Thyroid gland (tissue), 4 donors: ENCODE measurements at regions not wholly inside any gene's neighbourhood (a gene's known extent, or its start where the extent isn't known, plus 50 kb on each side); places are given as distances from the start of the nearest gene placed in this dataset.

Source experiments
- DNase-seq, 2 donors: peaks; one replicate each; pipeline ENCODE4 v3.0.0-alpha.2; 2019
- H3K27ac ChIP-seq, 3 donors: fragments of 200-600 bp; sonication (generic); 1 replicate in 2 of 3; 2 replicates in 1 of 3; pipeline ENCODE4 v1.5.1; 2016 to 2019; ENCODE audit warnings: mild to moderate bottlenecking in 1 of 3, moderate library complexity in 1 of 3
- H3K27me3 ChIP-seq: fragments of 200-600 bp; sonication (generic); one replicate; pipeline ENCODE4 v1.5.1; 2019
- H3K36me3 ChIP-seq, 2 donors: fragments of 200-600 bp; sonication (generic); one replicate each; pipeline ENCODE4 v1.5.1; 2016 to 2019
- H3K4me1 ChIP-seq, 2 donors: fragments of 200-600 bp; sonication (generic); one replicate each; pipeline ENCODE4 v1.5.1; 2017 to 2019
- H3K4me3 ChIP-seq, 3 donors: fragments of 200-600 bp; sonication (generic); replicated peaks in 1 of 3; 1 replicate in 2 of 3; 2 replicates in 1 of 3; pipeline ENCODE4 v1.5.1; 2016; ENCODE audit warnings: mild to moderate bottlenecking in 1 of 3
- H3K9me3 ChIP-seq: fragments of 200-600 bp; sonication (generic); one replicate; pipeline ENCODE4 v1.5.1; 2017
- POLR2A ChIP-seq, 2 donors: fragments of 450-650 bp; IDR thresholded peaks; one replicate each; pipeline ENCODE4 v1.6.1; 2017; ENCODE audit warnings: antibody characterized with exemption in 2 of 2, mild to moderate bottlenecking in 2 of 2, moderate library complexity in 1 of 2
- WGBS, 2 donors: methylation state at CpG; one replicate each; pipeline ENCODE4 v1.1.5; 2017; 5-methylcytosine and 5-hydroxymethylcytosine counted together
- intact Hi-C: fragments of 100-400 bp; cut with DNase I; formaldehyde crosslinking; loops from one replicate; pipeline ENCODE4 v1.15.1; 2023
- TF ChIP-seq, protein P1 (sequence below), 6 experiments: fragments of 200-600 bp in 3 of 6; fragments of 450-650 bp in 3 of 6; sonication (generic) in 3 of 6; IDR thresholded peaks; one replicate each; pipeline ENCODE4 v1.5.1; 2016 to 2019; ENCODE audit warnings: antibody characterized with exemption in 6 of 6, mild to moderate bottlenecking in 2 of 6, inconsistent platforms in 1 of 6, moderate library complexity in 1 of 6

DNA sequence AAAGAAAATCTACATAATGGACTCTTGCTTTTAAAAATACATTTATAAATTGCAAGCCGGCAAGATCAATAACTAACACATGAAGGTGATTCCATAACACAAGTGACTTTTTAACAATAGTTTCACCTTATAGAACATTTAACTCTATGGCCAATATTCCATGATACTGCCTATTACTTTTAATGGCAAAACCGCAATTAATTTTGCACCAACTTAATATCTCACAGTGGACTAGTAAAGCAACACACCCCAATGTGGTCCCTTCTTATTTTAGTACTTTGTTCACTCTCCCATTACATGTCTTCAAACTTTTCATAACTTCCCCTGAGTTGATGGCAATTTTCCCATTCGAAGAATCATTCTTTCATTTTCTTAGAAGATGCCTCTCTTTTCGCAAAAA lies 351.6 kb upstream of the F9 start:
- WGBS, 2 donors: 91 to 95% methylated on average over 4 of the region's 4 CpGs
- Histone ChIP-seq H3K27ac (no peak overlapping the region), H3K36me3 (no peaks in the 10 kb centered on the region), H3K4me1 (no peaks in the 10 kb centered on the region), H3K9me3 (no peaks in the 10 kb centered on the region), H3K27me3 (no peaks in the 10 kb centered on the region), H3K4me3 (no peak overlapping the region)
- no peak for TF ChIP-seq POLR2A (IDR thresholded peaks at IDR 0.05)
- TF ChIP-seq, protein P1, sequence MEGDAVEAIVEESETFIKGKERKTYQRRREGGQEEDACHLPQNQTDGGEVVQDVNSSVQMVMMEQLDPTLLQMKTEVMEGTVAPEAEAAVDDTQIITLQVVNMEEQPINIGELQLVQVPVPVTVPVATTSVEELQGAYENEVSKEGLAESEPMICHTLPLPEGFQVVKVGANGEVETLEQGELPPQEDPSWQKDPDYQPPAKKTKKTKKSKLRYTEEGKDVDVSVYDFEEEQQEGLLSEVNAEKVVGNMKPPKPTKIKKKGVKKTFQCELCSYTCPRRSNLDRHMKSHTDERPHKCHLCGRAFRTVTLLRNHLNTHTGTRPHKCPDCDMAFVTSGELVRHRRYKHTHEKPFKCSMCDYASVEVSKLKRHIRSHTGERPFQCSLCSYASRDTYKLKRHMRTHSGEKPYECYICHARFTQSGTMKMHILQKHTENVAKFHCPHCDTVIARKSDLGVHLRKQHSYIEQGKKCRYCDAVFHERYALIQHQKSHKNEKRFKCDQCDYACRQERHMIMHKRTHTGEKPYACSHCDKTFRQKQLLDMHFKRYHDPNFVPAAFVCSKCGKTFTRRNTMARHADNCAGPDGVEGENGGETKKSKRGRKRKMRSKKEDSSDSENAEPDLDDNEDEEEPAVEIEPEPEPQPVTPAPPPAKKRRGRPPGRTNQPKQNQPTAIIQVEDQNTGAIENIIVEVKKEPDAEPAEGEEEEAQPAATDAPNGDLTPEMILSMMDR (IDR thresholded peaks at IDR 0.05): no peak
- intact Hi-C loops: no loop called here
- DNase-seq: no peak

- DNase-seq: no peak
- Histone ChIP-seq H3K27ac (no peak overlapping the region), H3K36me3 (no peaks in the 10 kb centered on the region), H3K4me3 (no peak overlapping the region), H3K27me3 (no peaks in the 10 kb centered on the region), H3K4me1 (no peaks in the 10 kb centered on the region), H3K9me3 (no peaks in the 10 kb centered on the region)
- WGBS, 2 donors: 88% methylated on average over 1 of the region's 1 CpG
- intact Hi-C loops: no loop called here
- TF ChIP-seq, protein P1 (IDR thresholded peaks at IDR 0.05): no peak
- no peak for TF ChIP-seq POLR2A (IDR thresholded peaks at IDR 0.05)
These were observed 357.8 kb upstream of the F9 start for GRCh38 chrX:139172731-139173130.

DNA sequence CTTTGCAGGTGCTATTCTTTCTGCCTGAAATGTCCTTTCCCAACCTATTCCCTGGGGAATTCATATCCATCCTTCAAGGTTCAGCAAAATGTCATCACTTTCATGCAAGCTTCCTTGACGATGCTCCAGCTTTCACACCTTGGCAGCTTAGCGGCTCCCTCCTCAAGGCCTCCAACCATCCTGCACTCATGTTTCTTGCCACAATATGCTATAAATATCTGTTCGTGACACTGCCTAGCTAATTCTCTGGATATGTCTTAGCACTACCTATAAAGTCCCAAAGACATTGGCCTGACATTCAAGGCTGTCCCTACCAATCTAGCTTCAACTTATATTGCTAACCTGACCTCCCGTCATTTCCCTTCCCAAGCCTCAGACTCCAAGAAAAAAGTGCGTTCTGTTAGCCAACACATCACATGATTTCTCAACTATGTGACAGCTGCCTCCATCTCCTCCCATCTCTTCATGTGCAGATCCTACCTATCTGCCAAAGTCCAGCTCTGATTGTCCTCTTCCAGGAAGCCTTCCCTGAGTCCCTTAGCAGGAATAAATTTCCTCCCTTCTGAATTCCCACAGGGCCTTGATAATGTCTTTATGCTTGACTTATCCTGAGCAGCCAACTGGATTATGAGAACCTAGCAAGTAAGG lies 359.9 kb upstream of the F9 start:
- WGBS, 2 donors: 75 to 91% methylated on average over 5 of the region's 5 CpGs
- Histone ChIP-seq H3K4me3 (no peak overlapping the region), H3K27ac (no peak overlapping the region), H3K27me3 (no peaks in the 10 kb centered on the region), H3K4me1 (no peaks in the 10 kb centered on the region), H3K36me3 (no peaks in the 10 kb centered on the region), H3K9me3 (no peaks in the 10 kb centered on the region)
- intact Hi-C loops: no loop called here
- no peak for DNase-seq
- TF ChIP-seq, protein P1 (IDR thresholded peaks at IDR 0.05): no peak

DNA sequence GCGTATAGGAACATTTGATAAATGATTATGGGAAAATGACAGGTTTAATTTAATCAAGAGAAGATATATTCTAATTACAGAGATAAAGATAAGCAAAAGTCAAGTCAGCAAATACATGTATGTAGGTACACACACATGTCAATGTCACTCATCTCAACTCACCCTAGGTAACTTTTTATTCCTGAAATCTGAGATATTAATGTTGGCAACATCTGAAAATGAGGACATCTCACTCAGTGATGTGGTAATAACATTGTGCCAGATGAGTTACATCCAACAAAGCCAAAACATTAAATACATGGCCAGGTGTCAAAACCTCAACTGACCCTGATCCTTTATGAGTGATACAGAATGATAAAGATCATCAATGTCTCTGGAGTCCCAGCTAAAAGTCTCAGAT lies 363.3 kb upstream of the F9 start:
- Histone ChIP-seq H3K4me3 (no peak overlapping the region), H3K9me3 (no peaks in the 10 kb centered on the region), H3K36me3 (no peaks in the 10 kb centered on the region), H3K4me1 (no peaks in the 10 kb centered on the region), H3K27me3 (no peaks in the 10 kb centered on the region), H3K27ac (no peak overlapping the region)
- intact Hi-C loops: no loop called here
- 100% methylated on average over 1 of the region's 1 CpG for WGBS, 2 donors
- TF ChIP-seq, protein P1 (IDR thresholded peaks at IDR 0.05): no peak
- no peak for TF ChIP-seq POLR2A (IDR thresholded peaks at IDR 0.05)
- no peak for DNase-seq

- no peaks in the 10 kb centered on the region for H3K9me3 ChIP-seq
- peak; percentile 19 to 48 for DNase-seq
- H3K36me3 ChIP-seq: no peaks in the 10 kb centered on the region
- intact Hi-C loops: no loop called here
- WGBS, 2 donors: 44 to 78% methylated on average over 1 to 2 of the region's 2 CpGs
- H3K27ac ChIP-seq: no peak overlapping the region
- TF ChIP-seq, protein P1 (IDR thresholded peaks at IDR 0.05): no peak
- TF ChIP-seq POLR2A (IDR thresholded peaks at IDR 0.05): no peak
- no peak overlapping the region for H3K4me3 ChIP-seq
- H3K4me1 ChIP-seq: no peaks in the 10 kb centered on the region
- H3K27me3 ChIP-seq: no peaks in the 10 kb centered on the region
These were observed 372.3 kb upstream of the F9 start for GRCh38 chrX:139158256-139158655.
